HFF-Myc (cell line): ENCODE measurements at regions not wholly inside any gene's neighbourhood (a gene's known extent, or its start where the extent isn't known, plus 50 kb on each side); places are given as distances from the start of the nearest gene placed in this dataset.
A peak's percentile ranks its signal among the peaks of the same experiment; 100 is the strongest.

Experiments used
- DNase-seq: peaks from one replicate; pipeline ENCODE4 v3.0.0-alpha.2; 2011; ENCODE audit warnings: low read depth; ENCODE audit errors: extremely low read depth
- H3K4me3 ChIP-seq: replicated peaks from 2 replicates; pipeline ENCODE4 v1.5.1; 2011; ENCODE audit warnings: low read depth, mild to moderate bottlenecking, control low read depth, low read length
- TF ChIP-seq, protein P1 (sequence below): IDR thresholded peaks from 2 replicates; pipeline ENCODE4 v1.5.1; 2012; ENCODE audit warnings: mild to moderate bottlenecking, low read depth, low read length, control low read depth; ENCODE audit errors: missing control alignments

GRCh38 chrX:13518126-13518525, 51.3 kb upstream of the EGFL6 start:
- H3K4me3 ChIP-seq, result no peak overlapping the region
- DNase-seq, result no peak
- TF ChIP-seq, protein P1, sequence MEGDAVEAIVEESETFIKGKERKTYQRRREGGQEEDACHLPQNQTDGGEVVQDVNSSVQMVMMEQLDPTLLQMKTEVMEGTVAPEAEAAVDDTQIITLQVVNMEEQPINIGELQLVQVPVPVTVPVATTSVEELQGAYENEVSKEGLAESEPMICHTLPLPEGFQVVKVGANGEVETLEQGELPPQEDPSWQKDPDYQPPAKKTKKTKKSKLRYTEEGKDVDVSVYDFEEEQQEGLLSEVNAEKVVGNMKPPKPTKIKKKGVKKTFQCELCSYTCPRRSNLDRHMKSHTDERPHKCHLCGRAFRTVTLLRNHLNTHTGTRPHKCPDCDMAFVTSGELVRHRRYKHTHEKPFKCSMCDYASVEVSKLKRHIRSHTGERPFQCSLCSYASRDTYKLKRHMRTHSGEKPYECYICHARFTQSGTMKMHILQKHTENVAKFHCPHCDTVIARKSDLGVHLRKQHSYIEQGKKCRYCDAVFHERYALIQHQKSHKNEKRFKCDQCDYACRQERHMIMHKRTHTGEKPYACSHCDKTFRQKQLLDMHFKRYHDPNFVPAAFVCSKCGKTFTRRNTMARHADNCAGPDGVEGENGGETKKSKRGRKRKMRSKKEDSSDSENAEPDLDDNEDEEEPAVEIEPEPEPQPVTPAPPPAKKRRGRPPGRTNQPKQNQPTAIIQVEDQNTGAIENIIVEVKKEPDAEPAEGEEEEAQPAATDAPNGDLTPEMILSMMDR, result no peak

DNA sequence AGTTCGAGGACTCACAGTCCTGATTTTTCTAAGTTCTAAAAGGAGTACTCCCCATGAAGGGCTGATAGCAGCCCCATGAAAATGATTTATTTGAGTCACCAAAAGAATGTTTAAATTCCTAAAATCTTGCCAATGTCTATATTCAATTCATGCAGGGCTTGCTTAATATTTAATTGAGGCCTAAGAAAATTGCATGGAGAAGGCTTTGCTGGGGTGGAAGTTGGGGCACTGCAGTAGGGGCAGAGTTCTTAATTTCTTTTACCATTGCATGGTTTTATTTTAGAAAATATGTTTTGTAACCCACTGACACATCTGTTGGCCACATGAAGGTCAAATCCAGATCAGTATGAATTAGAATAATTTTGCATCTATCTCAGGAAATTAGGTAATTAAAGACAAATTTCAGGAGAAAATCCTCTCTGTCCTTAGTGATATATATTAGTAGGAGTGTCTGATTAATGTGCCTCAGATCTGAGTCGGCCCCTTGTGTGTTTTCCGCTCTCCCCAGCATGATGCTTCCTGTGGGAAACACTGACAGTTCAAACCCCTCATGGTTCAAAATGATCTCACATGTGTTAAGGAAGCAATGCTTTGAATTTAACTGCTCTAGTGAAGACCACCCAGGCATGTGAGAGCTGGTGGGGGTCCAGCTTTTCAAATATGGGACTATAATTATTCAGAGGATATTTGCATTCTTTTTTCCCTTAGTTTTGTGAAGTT, 54.0 kb upstream of the EGFL6 start:
- TF ChIP-seq, protein P1, result no peak
- H3K4me3 ChIP-seq, result no peak overlapping the region
- DNase-seq, result no peak

- TF ChIP-seq, protein P1, result no peak
- no peak for DNase-seq
- H3K4me3 ChIP-seq, result no peak overlapping the region
Observed at GRCh38 chrX:13511944-13512330, 57.5 kb upstream of the EGFL6 start.

GRCh38 chrX:13511241-13511943, 58.0 kb upstream of the EGFL6 start:
- TF ChIP-seq, protein P1, result no peak
- no peak overlapping the region for H3K4me3 ChIP-seq
- DNase-seq, result no peak

- no peak overlapping the region for H3K4me3 ChIP-seq
- no peak for DNase-seq
- TF ChIP-seq, protein P1, result no peak
Observed at GRCh38 chrX:13507893-13508292, 61.5 kb upstream of the EGFL6 start.

GRCh38 chrX:13506574-13506973, 62.8 kb upstream of the EGFL6 start:
- no peak for DNase-seq
- TF ChIP-seq, protein P1, result peak; percentile 53
- H3K4me3 ChIP-seq, result no peak overlapping the region
